Chondrocyte (in vitro differentiated cells): ENCODE measurements at regions not wholly inside any gene's neighbourhood (a gene's known extent, or its start where the extent isn't known, plus 50 kb on each side); places are given as distances from the start of the nearest gene placed in this dataset.

Experiments
- DNase-seq: peaks from one replicate; pipeline ENCODE4 v3.0.0; 2021; ENCODE audit warnings: mixed read lengths, low spot score
- H3K27ac Mint-ChIP-seq: one replicate; pipeline ENCODE4 v1.8.0; 2021; ENCODE audit warnings: mild to moderate bottlenecking, moderate library complexity, mixed read lengths; ENCODE audit not compliant: unreplicated experiment
- H3K27me3 Mint-ChIP-seq: 2 replicates; pipeline ENCODE4 v1.8.0; 2021; ENCODE audit warnings: low read depth, mixed read lengths
- H3K36me3 Mint-ChIP-seq: 2 replicates; pipeline ENCODE4 v1.8.0; 2021; ENCODE audit warnings: low read depth, mixed read lengths
- H3K4me1 Mint-ChIP-seq: 2 replicates; pipeline ENCODE4 v1.8.0; 2021; ENCODE audit warnings: low read depth, mild to moderate bottlenecking, mixed read lengths
- H3K4me3 Mint-ChIP-seq: one replicate; pipeline ENCODE4 v1.8.0; 2021; ENCODE audit warnings: mild to moderate bottlenecking, moderate library complexity, mixed read lengths; ENCODE audit not compliant: unreplicated experiment
- H3K9me3 Mint-ChIP-seq: 2 replicates; pipeline ENCODE4 v1.8.0; 2021; ENCODE audit warnings: low read depth, mixed read lengths
- CTCF ChIP-seq: fragments of 200-600 bp; sonication (generic); IDR thresholded peaks from 2 replicates; pipeline ENCODE4 v1.5.0; 2021; ENCODE audit warnings: antibody characterized with exemption, mild to moderate bottlenecking, moderate library complexity

- no peaks in the 10 kb centered on the region for H3K4me1 Mint-ChIP-seq
- no peak overlapping the region for H3K4me3 Mint-ChIP-seq
- H3K27me3 Mint-ChIP-seq, result no peaks in the 10 kb centered on the region
- H3K9me3 Mint-ChIP-seq, result peaks cover 6% of the 10 kb centered on the region
- TF ChIP-seq CTCF, result no peak
- no peak overlapping the region for H3K27ac Mint-ChIP-seq
- DNase-seq, result no peak
- no peaks in the 10 kb centered on the region for H3K36me3 Mint-ChIP-seq
Observed at GRCh38 chr4:179472164-179472563, 2029.9 kb upstream of the AGA start.

DNA sequence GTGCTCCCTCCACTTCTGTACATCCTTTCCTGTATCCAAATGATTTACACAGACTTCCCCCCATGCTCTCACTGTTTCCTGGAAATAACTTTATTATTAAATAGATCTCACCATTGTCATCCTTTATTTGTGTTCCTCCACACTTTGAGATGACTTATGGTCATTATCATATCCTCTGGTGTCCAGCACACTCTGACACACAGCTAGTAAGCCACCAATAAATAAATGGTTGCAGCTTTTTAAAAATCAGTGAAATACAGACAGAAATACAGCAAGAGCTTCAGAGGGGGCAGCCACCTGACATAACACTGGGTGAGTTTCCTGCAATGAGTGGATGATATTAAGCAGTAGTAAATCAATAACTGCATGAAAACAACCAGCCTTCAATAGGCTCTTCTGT is 2036.4 kb upstream of the AGA start:
- DNase-seq, result no peak
- no peak for TF ChIP-seq CTCF
- H3K36me3 Mint-ChIP-seq, result no peaks in the 10 kb centered on the region
- H3K27ac Mint-ChIP-seq, result no peak overlapping the region
- peaks cover 11% of the 10 kb centered on the region for H3K9me3 Mint-ChIP-seq
- no peaks in the 10 kb centered on the region for H3K27me3 Mint-ChIP-seq
- no peak overlapping the region for H3K4me3 Mint-ChIP-seq
- H3K4me1 Mint-ChIP-seq, result no peaks in the 10 kb centered on the region

- no peaks in the 10 kb centered on the region for H3K4me1 Mint-ChIP-seq
- H3K36me3 Mint-ChIP-seq, result no peaks in the 10 kb centered on the region
- H3K27me3 Mint-ChIP-seq, result no peaks in the 10 kb centered on the region
- TF ChIP-seq CTCF, result no peak
- no peak overlapping the region for H3K4me3 Mint-ChIP-seq
- no peak overlapping the region for H3K27ac Mint-ChIP-seq
- H3K9me3 Mint-ChIP-seq, result peaks cover 3% of the 10 kb centered on the region
- no peak for DNase-seq
Observed at GRCh38 chr4:179485781-179486180, 2043.5 kb upstream of the AGA start.

- Mint-ChIP-seq H3K9me3 (no peaks in the 10 kb centered on the region), H3K36me3 (no peaks in the 10 kb centered on the region), H3K4me3 (no peak overlapping the region), H3K27ac (no peak overlapping the region), H3K27me3 (no peaks in the 10 kb centered on the region), H3K4me1 (no peaks in the 10 kb centered on the region)
- TF ChIP-seq CTCF, result no peak
- DNase-seq, result no peak
Observed at GRCh38 chr4:179486570-179487335, 2044.5 kb upstream of the AGA start.

GRCh38 chr4:179492260-179493080 is 2050.2 kb upstream of the AGA start:
- Mint-ChIP-seq H3K36me3 (no peaks in the 10 kb centered on the region), H3K4me1 (no peaks in the 10 kb centered on the region), H3K27ac (no peak overlapping the region), H3K27me3 (no peaks in the 10 kb centered on the region), H3K4me3 (no peak overlapping the region), H3K9me3 (peaks cover 3% of the 10 kb centered on the region)
- TF ChIP-seq CTCF, result no peak
- DNase-seq, result no peak
